ENCODE measurements at regions not wholly inside any gene's neighbourhood (a gene's known extent, or its start where the extent isn't known, plus 50 kb on each side); places are given as distances from the start of the nearest gene placed in this dataset.

DNA sequence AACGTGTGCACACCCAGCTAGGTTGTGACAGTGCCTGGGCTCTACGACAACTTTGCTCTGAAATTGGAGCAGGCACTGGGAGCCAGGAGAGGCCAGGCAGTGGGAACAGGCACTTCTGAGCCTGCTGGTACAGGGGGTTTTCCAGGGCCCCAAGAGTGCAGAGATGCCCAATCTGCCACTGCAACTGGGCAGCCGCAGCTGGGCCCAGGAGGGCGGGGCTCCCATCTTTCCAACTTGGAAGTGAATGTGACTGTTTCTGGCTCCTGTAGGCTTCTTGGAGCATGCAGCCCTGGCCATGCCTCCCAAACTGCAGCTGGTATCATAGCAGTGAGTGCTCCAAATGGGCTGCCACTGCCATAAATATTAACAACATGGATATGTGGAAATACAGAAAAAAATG is 465.1 kb upstream of the PABPC4L start:
- Histone ChIP-seq H3K9me3 (no peaks in the 10 kb centered on the region), H3K9ac (ENCODE audit: low read depth in 2 of 2, low read length in 2 of 2) (no peak overlapping the region), H3K27ac (no peak overlapping the region), H3K36me3 (no peaks in the 10 kb centered on the region), H3K27me3 (no peaks in the 10 kb centered on the region), H3K4me3 (no peak overlapping the region), H3K4me1 (no peaks in the 10 kb centered on the region)
- TF ChIP-seq, protein P1, sequence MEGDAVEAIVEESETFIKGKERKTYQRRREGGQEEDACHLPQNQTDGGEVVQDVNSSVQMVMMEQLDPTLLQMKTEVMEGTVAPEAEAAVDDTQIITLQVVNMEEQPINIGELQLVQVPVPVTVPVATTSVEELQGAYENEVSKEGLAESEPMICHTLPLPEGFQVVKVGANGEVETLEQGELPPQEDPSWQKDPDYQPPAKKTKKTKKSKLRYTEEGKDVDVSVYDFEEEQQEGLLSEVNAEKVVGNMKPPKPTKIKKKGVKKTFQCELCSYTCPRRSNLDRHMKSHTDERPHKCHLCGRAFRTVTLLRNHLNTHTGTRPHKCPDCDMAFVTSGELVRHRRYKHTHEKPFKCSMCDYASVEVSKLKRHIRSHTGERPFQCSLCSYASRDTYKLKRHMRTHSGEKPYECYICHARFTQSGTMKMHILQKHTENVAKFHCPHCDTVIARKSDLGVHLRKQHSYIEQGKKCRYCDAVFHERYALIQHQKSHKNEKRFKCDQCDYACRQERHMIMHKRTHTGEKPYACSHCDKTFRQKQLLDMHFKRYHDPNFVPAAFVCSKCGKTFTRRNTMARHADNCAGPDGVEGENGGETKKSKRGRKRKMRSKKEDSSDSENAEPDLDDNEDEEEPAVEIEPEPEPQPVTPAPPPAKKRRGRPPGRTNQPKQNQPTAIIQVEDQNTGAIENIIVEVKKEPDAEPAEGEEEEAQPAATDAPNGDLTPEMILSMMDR (IDR thresholded peaks at IDR 0.05): no peak
- no peak for DNase-seq
- intact Hi-C loops (cut with DNase I): no loop called here

- intact Hi-C loops (cut with DNase I): no loop called here
- TF ChIP-seq, protein P1 (IDR thresholded peaks at IDR 0.05): no peak
- H3K27ac ChIP-seq: no peak overlapping the region
Measured at GRCh38 chr4:134665429-134665828, 463.8 kb upstream of the PABPC4L start.

GRCh38 chr4:134663742-134664141 is 462.2 kb upstream of the PABPC4L start:
- Histone ChIP-seq H3K4me1 (no peaks in the 10 kb centered on the region), H3K27ac (no peak overlapping the region), H3K9ac (ENCODE audit: low read depth in 2 of 2, low read length in 2 of 2) (no peak overlapping the region), H3K9me3 (no peaks in the 10 kb centered on the region), H3K36me3 (no peaks in the 10 kb centered on the region), H3K27me3 (no peaks in the 10 kb centered on the region), H3K4me3 (no peak overlapping the region)
- intact Hi-C loops (cut with DNase I): no loop called here
- TF ChIP-seq, protein P1 (IDR thresholded peaks at IDR 0.05): no peak
- DNase-seq: no peak

More at GRCh38 chr4:134665429-134665828, 463.8 kb upstream of the PABPC4L start:
- Histone ChIP-seq H3K4me1 (no peaks in the 10 kb centered on the region), H3K4me3 (no peak overlapping the region), H3K27me3 (no peaks in the 10 kb centered on the region), H3K36me3 (no peaks in the 10 kb centered on the region), H3K9ac (ENCODE audit: low read depth in 2 of 2, low read length in 2 of 2) (no peak overlapping the region), H3K9me3 (no peaks in the 10 kb centered on the region)
- no peak for DNase-seq

DNA sequence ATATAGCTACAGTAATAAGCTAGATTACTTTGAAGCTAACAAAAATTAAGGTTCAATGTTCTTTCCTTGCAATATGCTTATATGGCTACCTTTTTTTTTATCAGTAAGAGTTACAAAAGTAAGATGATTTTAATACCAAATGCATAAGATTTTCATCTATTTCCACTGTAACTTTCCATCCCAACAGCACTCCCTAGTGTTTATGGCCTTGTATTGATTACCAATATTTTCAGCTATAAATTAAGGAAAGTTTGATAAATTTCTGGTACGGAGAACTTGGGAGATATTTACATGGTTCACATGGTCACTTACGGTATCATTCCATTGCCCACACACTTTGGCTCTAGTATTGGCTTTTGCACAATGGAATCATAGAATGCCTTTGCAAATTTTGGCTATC is 448.9 kb upstream of the PABPC4L start:
- no peak for DNase-seq

GRCh38 chr4:134645778-134646177 is 444.2 kb upstream of the PABPC4L start:
- TF ChIP-seq, protein P1 (IDR thresholded peaks at IDR 0.05): no peak
- Histone ChIP-seq H3K27ac (no peak overlapping the region), H3K9ac (ENCODE audit: low read depth in 2 of 2, low read length in 2 of 2) (no peak overlapping the region), H3K9me3 (no peaks in the 10 kb centered on the region), H3K27me3 (no peaks in the 10 kb centered on the region), H3K4me3 (no peak overlapping the region), H3K36me3 (no peaks in the 10 kb centered on the region), H3K4me1 (no peaks in the 10 kb centered on the region)
- intact Hi-C loops (cut with DNase I): no loop called here
- no peak for DNase-seq

More for the DNA sequence above, 448.9 kb upstream of the PABPC4L start:
- H3K36me3 ChIP-seq: no peaks in the 10 kb centered on the region
- intact Hi-C loops (cut with DNase I): no loop called here
- H3K9me3 ChIP-seq: no peaks in the 10 kb centered on the region
- no peak overlapping the region for H3K9ac ChIP-seq (ENCODE audit: low read depth in 2 of 2, low read length in 2 of 2)
- no peak overlapping the region for H3K27ac ChIP-seq
- TF ChIP-seq, protein P1 (IDR thresholded peaks at IDR 0.05): no peak
- no peaks in the 10 kb centered on the region for H3K27me3 ChIP-seq
- no peaks in the 10 kb centered on the region for H3K4me1 ChIP-seq
- H3K4me3 ChIP-seq: no peak overlapping the region
